ENCODE measurements at regions not wholly inside any gene's neighbourhood (a gene's known extent, or its start where the extent isn't known, plus 50 kb on each side); places are given as distances from the start of the nearest gene placed in this dataset.
A peak's percentile ranks its signal among the peaks of the same experiment; 100 is the strongest.

DNA sequence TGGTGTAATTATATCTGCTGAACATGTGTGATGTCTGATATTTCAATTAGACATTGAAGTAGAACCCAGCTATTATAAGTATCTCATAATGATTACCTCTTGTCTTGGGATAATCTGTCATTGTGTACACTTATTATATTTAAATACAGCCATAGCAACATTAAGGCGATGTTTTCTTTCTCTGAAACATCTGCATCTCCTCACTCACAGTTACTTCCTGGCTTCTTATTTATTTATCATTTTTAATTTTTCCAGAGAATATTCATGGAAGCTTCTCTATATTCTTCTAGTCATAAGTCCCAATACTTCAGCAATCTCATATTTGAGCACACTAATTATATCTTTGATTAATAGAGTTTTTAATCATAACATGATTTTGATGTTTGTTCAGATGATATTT is 103.8 kb upstream of the FBN2 start:
- Histone ChIP-seq H3K9ac (no peak overlapping the region), H3F3A (replicated peaks; ENCODE audit: insufficient read depth) (peaks cover 3% of the 10 kb centered on the region), H3K27ac (ENCODE audit: low read depth in 2 of 2, low read length in 1 of 2) (no peak overlapping the region), H3K9me2 (no peaks in the 10 kb centered on the region), H3K36me3 (replicated peaks in 1 of 2; ENCODE audit: control insufficient read depth in 1 of 2, insufficient read depth in 2 of 2, low read length in 1 of 2) (no peaks in the 10 kb centered on the region), H3K79me2 (ENCODE audit: insufficient read depth) (no peaks in the 10 kb centered on the region), H3K4me1 (ENCODE audit: control insufficient read depth in 1 of 2, insufficient read depth in 2 of 2, low read depth in 1 of 2, low read length in 1 of 2) (no peaks in the 10 kb centered on the region; a peak in 1 of 4 replicates), H2AFZ (ENCODE audit: low read depth) (0 out of 2 replicates have a peak overlapping the region, but pooled peaks have one; percentile 39), H4K20me1 (ENCODE audit: insufficient read depth) (no peaks in the 10 kb centered on the region), H3K4me3 (ENCODE audit: low read depth in 2 of 2, low read length in 1 of 2) (no peak overlapping the region), H3K4me2 (no peak overlapping the region), H3K27me3 (ENCODE audit: insufficient read depth) (no peaks in the 10 kb centered on the region), H3K9me3 (no peaks in the 10 kb centered on the region)
- DNase-seq: no peak
- POLR2A ChIA-PET: no interaction called here
- CTCF ChIA-PET: interaction anchor here (1.4 kb wide), 1 partner anchor 33 kb away, joined by 4 read pairs; no protein-coding TSS in a partner anchor
- 22% methylated on average over 1 of the region's 1 CpG for WGBS (ENCODE audit: low lambda C conversion rate)
- TF ChIP-seq REST (IDR thresholded peaks at IDR 0.05; ENCODE audit: low read depth, low read length): no peak
- no peak for TF ChIP-seq GABPA (IDR thresholded peaks at IDR 0.05; ENCODE audit: low read depth)
- no peak for TF ChIP-seq YY1 (IDR thresholded peaks at IDR 0.05; ENCODE audit: low read depth)
- TF ChIP-seq ELF1 (IDR thresholded peaks at IDR 0.05): no peak
- no peak for TF ChIP-seq TAF1 (IDR thresholded peaks at IDR 0.05; ENCODE audit: borderline replicate concordance, low read depth, low read length)
- TF ChIP-seq, protein P1, sequence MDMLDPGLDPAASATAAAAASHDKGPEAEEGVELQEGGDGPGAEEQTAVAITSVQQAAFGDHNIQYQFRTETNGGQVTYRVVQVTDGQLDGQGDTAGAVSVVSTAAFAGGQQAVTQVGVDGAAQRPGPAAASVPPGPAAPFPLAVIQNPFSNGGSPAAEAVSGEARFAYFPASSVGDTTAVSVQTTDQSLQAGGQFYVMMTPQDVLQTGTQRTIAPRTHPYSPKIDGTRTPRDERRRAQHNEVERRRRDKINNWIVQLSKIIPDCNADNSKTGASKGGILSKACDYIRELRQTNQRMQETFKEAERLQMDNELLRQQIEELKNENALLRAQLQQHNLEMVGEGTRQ (IDR thresholded peaks at IDR 0.05; ENCODE audit: borderline replicate concordance, low read depth, low read length): no peak
- no peak for TF ChIP-seq USF1 (IDR thresholded peaks at IDR 0.05; ENCODE audit: borderline replicate concordance, low read depth)
- no peak for TF ChIP-seq FOXM1 (IDR thresholded peaks at IDR 0.05; ENCODE audit: low read depth)
- no peak for TF ChIP-seq FOSL2 (IDR thresholded peaks at IDR 0.05; ENCODE audit: borderline replicate concordance, low read depth)
- TF ChIP-seq NFIC (IDR thresholded peaks at IDR 0.05; ENCODE audit: borderline replicate concordance): no peak
- TF ChIP-seq MAX (IDR thresholded peaks at IDR 0.05; ENCODE audit: low read depth): no peak

GRCh38 chr5:128644863-128645262 is 106.8 kb upstream of the FBN2 start:
- ChIA-PET CTCF (interaction anchor here (1.3 kb wide), 1 partner anchor 30 kb away, joined by 3 read pairs; no protein-coding TSS in a partner anchor), POLR2A (no interaction called here)
- Histone ChIP-seq H3K36me3 (replicated peaks in 1 of 2; ENCODE audit: control insufficient read depth in 1 of 2, insufficient read depth in 2 of 2, low read length in 1 of 2) (no peaks in the 10 kb centered on the region), H3K27me3 (ENCODE audit: insufficient read depth) (no peaks in the 10 kb centered on the region), H4K20me1 (ENCODE audit: insufficient read depth) (no peaks in the 10 kb centered on the region), H3K9me3 (no peaks in the 10 kb centered on the region), H3F3A (replicated peaks; ENCODE audit: insufficient read depth) (peaks cover 3% of the 10 kb centered on the region), H3K27ac (ENCODE audit: low read depth in 2 of 2, low read length in 1 of 2) (peak overlapping the region; percentile 22 to 68; a peak in 3 of 4 replicates), H3K79me2 (ENCODE audit: insufficient read depth) (no peaks in the 10 kb centered on the region), H3K4me2 (peak overlapping the region; percentile 52; the same call in 1 of the 2 replicates), H3K9ac (no peak overlapping the region), H3K4me3 (ENCODE audit: low read depth in 2 of 2, low read length in 1 of 2) (peak overlapping the region; percentile 14 to 30; a peak in 2 of 4 replicates), H3K4me1 (ENCODE audit: control insufficient read depth in 1 of 2, insufficient read depth in 2 of 2, low read depth in 1 of 2, low read length in 1 of 2) (no peaks in the 10 kb centered on the region; a peak in 1 of 4 replicates), H2AFZ (ENCODE audit: low read depth) (peak overlapping the region; percentile 68; the same call in 1 of the 2 replicates), H3K9me2 (no peaks in the 10 kb centered on the region)
- 5% methylated on average over 4 of the region's 4 CpGs for WGBS (ENCODE audit: low lambda C conversion rate)
- DNase-seq: no peak
- TF ChIP-seq EP300 (IDR thresholded peaks at IDR 0.05; ENCODE audit: borderline replicate concordance in 1 of 2, low read depth in 1 of 2, low read length in 1 of 2) (no peak), NFIC (IDR thresholded peaks at IDR 0.05; ENCODE audit: borderline replicate concordance) (no peak), NRF1 (IDR thresholded peaks at IDR 0.05; ENCODE audit: low read depth, low read length) (no peak), REST (IDR thresholded peaks at IDR 0.05; ENCODE audit: low read depth, low read length) (no peak), SIN3A (IDR thresholded peaks at IDR 0.05; ENCODE audit: borderline replicate concordance, low read depth, low read length) (no peak)
